SJSA1 (cell line): ENCODE measurements at regions not wholly inside any gene's neighbourhood (a gene's known extent, or its start where the extent isn't known, plus 50 kb on each side); places are given as distances from the start of the nearest gene placed in this dataset.

Experiments used
- DNase-seq, 2 experiments: peaks; one replicate each; pipeline ENCODE4 v3.0.0-alpha.2; 2015 to 2020; ENCODE audit warnings: low spot score in 2 of 2, low read depth in 1 of 2
- H3K27ac ChIP-seq: fragments of 250-450 bp; sonication (Bioruptor Pico); 2 replicates; pipeline ENCODE4 v1.5.1; 2020; ENCODE audit warnings: mild to moderate bottlenecking, moderate library complexity
- H3K27me3 ChIP-seq: fragments of 250-450 bp; sonication (Bioruptor Pico); replicated peaks from 2 replicates; pipeline ENCODE4 v1.5.1; 2020; ENCODE audit warnings: mild to moderate bottlenecking, moderate library complexity
- H3K36me3 ChIP-seq: fragments of 250-450 bp; sonication (Bioruptor Pico); 2 replicates; pipeline ENCODE4 v1.5.1; 2020; ENCODE audit warnings: mild to moderate bottlenecking
- H3K4me1 ChIP-seq: fragments of 250-450 bp; sonication (Bioruptor Pico); replicated peaks from 2 replicates; pipeline ENCODE4 v1.6.1; 2021; ENCODE audit warnings: mild to moderate bottlenecking
- H3K4me3 ChIP-seq: fragments of 250-450 bp; sonication (Bioruptor Pico); 2 replicates; pipeline ENCODE4 v1.5.1; 2020; ENCODE audit warnings: mild to moderate bottlenecking
- H3K9me3 ChIP-seq: fragments of 250-450 bp; sonication (Bioruptor Pico); replicated peaks from 2 replicates; pipeline ENCODE4 v1.5.1; 2020; ENCODE audit warnings: mild to moderate bottlenecking

- no peak for DNase-seq
- H3K4me1 ChIP-seq: peaks cover 16% of the 10 kb centered on the region
- no peak overlapping the region for H3K27ac ChIP-seq
- no peak overlapping the region for H3K4me3 ChIP-seq
- no peaks in the 10 kb centered on the region for H3K27me3 ChIP-seq
- no peaks in the 10 kb centered on the region for H3K36me3 ChIP-seq
- H3K9me3 ChIP-seq: no peaks in the 10 kb centered on the region
These were observed 70.3 kb upstream of the FOXP4 start for GRCh38 chr6:41475737-41476357.

- Histone ChIP-seq H3K9me3 (no peaks in the 10 kb centered on the region), H3K27ac (no peak overlapping the region), H3K4me3 (no peak overlapping the region), H3K36me3 (no peaks in the 10 kb centered on the region), H3K4me1 (peaks cover 14% of the 10 kb centered on the region), H3K27me3 (no peaks in the 10 kb centered on the region)
- no peak for DNase-seq
These were observed 69.8 kb upstream of the FOXP4 start for GRCh38 chr6:41476401-41476800.

DNA sequence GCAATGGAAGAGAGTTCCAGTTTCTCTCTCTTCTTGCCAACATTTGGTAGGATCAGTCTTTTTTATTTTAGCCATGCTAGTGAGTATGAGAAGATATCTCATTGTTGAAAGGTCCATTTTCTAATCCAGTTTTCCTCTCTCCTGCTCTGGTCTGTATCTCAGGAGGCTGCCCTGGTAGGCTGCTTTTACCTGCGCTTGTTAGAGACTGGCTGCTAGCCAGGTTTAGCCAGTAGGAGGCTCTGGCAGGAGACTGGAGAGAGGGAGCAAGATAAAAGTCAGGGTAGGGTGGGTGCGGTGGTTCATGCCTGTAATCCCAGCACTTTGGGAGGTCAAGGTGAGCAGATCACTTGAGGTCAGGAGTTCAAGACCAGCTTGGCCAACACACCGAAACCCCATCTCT, 68.6 kb upstream of the FOXP4 start:
- no peak for DNase-seq

GRCh38 chr6:41483943-41484342, 62.2 kb upstream of the FOXP4 start:
- Histone ChIP-seq H3K4me1 (peaks cover 18% of the 10 kb centered on the region), H3K36me3 (no peaks in the 10 kb centered on the region), H3K9me3 (no peaks in the 10 kb centered on the region), H3K27ac (no peak overlapping the region), H3K4me3 (no peak overlapping the region), H3K27me3 (no peaks in the 10 kb centered on the region)
- no peak for DNase-seq

More for the DNA sequence above, 68.6 kb upstream of the FOXP4 start:
- Histone ChIP-seq H3K27ac (no peak overlapping the region), H3K36me3 (no peaks in the 10 kb centered on the region), H3K4me1 (peaks cover 10% of the 10 kb centered on the region), H3K4me3 (no peak overlapping the region), H3K27me3 (no peaks in the 10 kb centered on the region), H3K9me3 (no peaks in the 10 kb centered on the region)

DNA sequence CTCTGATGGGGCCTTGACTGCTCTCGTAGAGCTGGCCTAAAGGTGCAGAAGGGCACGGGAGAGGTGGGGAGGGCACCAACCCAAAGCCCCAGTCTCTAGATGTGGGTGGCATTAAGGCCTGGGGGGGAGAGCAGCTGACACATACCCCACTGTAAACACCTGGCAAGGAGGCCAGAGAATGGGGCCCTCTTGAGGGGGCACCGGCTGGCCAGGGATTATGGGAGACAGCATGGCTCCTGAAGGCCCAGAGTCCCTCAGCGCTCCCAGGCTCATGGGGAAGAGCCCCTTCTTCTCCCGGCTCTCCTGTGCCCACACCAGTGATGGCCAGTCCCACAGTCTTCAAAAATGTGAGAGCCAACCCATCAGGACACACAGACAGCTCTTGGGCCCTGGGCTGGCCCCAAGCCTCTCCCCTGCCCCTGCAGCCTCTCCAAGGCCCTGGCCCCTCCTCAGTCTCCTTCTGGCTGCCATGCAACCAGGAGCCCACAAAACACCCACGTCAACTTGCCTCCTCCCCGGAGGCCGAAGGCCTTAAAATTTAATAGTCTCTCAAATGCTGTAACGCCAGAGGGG, 58.2 kb upstream of the FOXP4 start:
- Histone ChIP-seq H3K27ac (peak overlapping the region; percentile 73), H3K9me3 (no peaks in the 10 kb centered on the region), H3K4me3 (no peak overlapping the region)

GRCh38 chr6:41488433-41489119, 57.6 kb upstream of the FOXP4 start:
- no peaks in the 10 kb centered on the region for H3K9me3 ChIP-seq
- no peak overlapping the region for H3K4me3 ChIP-seq
- no peaks in the 10 kb centered on the region for H3K27me3 ChIP-seq
- peak overlapping the region; percentile 73 for H3K27ac ChIP-seq
- H3K36me3 ChIP-seq: no peaks in the 10 kb centered on the region
- peaks cover 31% of the 10 kb centered on the region for H3K4me1 ChIP-seq
- peak; percentile 85 to 94 for DNase-seq

More for the DNA sequence above, 58.2 kb upstream of the FOXP4 start:
- Histone ChIP-seq H3K36me3 (no peaks in the 10 kb centered on the region), H3K4me1 (peaks cover 31% of the 10 kb centered on the region), H3K27me3 (no peaks in the 10 kb centered on the region)
- no peak for DNase-seq

GRCh38 chr6:41489120-41489851, 56.9 kb upstream of the FOXP4 start:
- Histone ChIP-seq H3K36me3 (no peaks in the 10 kb centered on the region), H3K4me3 (no peak overlapping the region), H3K27ac (peak overlapping the region; percentile 67), H3K4me1 (peaks cover 31% of the 10 kb centered on the region), H3K9me3 (no peaks in the 10 kb centered on the region), H3K27me3 (no peaks in the 10 kb centered on the region)
- peak; percentile 59 to 67 for DNase-seq

GRCh38 chr6:41492261-41492891, 53.8 kb upstream of the FOXP4 start:
- Histone ChIP-seq H3K27ac (no peak overlapping the region), H3K36me3 (no peaks in the 10 kb centered on the region), H3K9me3 (no peaks in the 10 kb centered on the region), H3K27me3 (no peaks in the 10 kb centered on the region), H3K4me3 (no peak overlapping the region), H3K4me1 (peaks cover 29% of the 10 kb centered on the region)
- DNase-seq: no peak

GRCh38 chr6:41494212-41495110, 51.7 kb upstream of the FOXP4 start:
- no peak for DNase-seq
- H3K36me3 ChIP-seq: no peaks in the 10 kb centered on the region
- H3K27ac ChIP-seq: no peak overlapping the region
- no peaks in the 10 kb centered on the region for H3K9me3 ChIP-seq
- H3K27me3 ChIP-seq: no peaks in the 10 kb centered on the region
- peaks cover 14% of the 10 kb centered on the region for H3K4me1 ChIP-seq
- no peak overlapping the region for H3K4me3 ChIP-seq
